ENCODE measurements at regions not wholly inside any gene's neighbourhood (a gene's known extent, or its start where the extent isn't known, plus 50 kb on each side); places are given as distances from the start of the nearest gene placed in this dataset.

- Histone ChIP-seq H3K9me2 (replicated peaks; ENCODE audit: control insufficient read depth, low read length) (no peaks in the 10 kb centered on the region), H3K4me3 (ENCODE audit: low read length) (no peak overlapping the region), H4K20me1 (ENCODE audit: control insufficient read depth, insufficient read depth, low read depth, low read length) (no peaks in the 10 kb centered on the region), H3F3A (ENCODE audit: control insufficient read depth, insufficient read depth) (no peaks in the 10 kb centered on the region), H3K4me2 (ENCODE audit: low read length) (no peak overlapping the region), H3K9me3 (ENCODE audit: control insufficient read depth, insufficient read depth, low read length) (peaks cover 12% of the 10 kb centered on the region; the same call in 1 of the 2 replicates), H3K27ac (ENCODE audit: low read depth, low read length) (no peak overlapping the region), H3K4me1 (ENCODE audit: control insufficient read depth, low read length) (no peaks in the 10 kb centered on the region), H3K36me3 (ENCODE audit: control insufficient read depth, low read length) (no peaks in the 10 kb centered on the region), H3K79me2 (ENCODE audit: control insufficient read depth, low read length) (no peaks in the 10 kb centered on the region), H3K27me3 (ENCODE audit: control insufficient read depth, low read length) (no peaks in the 10 kb centered on the region)
- TF ChIP-seq EZH2phosphoT487 (IDR thresholded peaks at IDR 0.05; ENCODE audit: borderline replicate concordance, low read length) = no peak
- no peak for TF ChIP-seq CTCF (IDR thresholded peaks at IDR 0.05; ENCODE audit: low read depth, low read length, poor library complexity, severe bottlenecking)
These were observed 212.5 kb upstream of the PPP2R2D start for GRCh38 chr10:131688304-131688703.

GRCh38 chr10:131689016-131689415, 211.8 kb upstream of the PPP2R2D start:
- H3K4me3 ChIP-seq (ENCODE audit: low read length) = no peak overlapping the region
- H3K79me2 ChIP-seq (ENCODE audit: control insufficient read depth, low read length) = no peaks in the 10 kb centered on the region
- H3K4me2 ChIP-seq (ENCODE audit: low read length) = no peak overlapping the region
- H3K27ac ChIP-seq (ENCODE audit: low read depth, low read length) = no peak overlapping the region
- no peaks in the 10 kb centered on the region for H3F3A ChIP-seq (ENCODE audit: control insufficient read depth, insufficient read depth)
- no peaks in the 10 kb centered on the region for H3K27me3 ChIP-seq (ENCODE audit: control insufficient read depth, low read length)
- TF ChIP-seq EZH2phosphoT487 (IDR thresholded peaks at IDR 0.05; ENCODE audit: borderline replicate concordance, low read length) = no peak
- no peak for TF ChIP-seq CTCF (IDR thresholded peaks at IDR 0.05; ENCODE audit: low read depth, low read length, poor library complexity, severe bottlenecking)
- no peaks in the 10 kb centered on the region for H4K20me1 ChIP-seq (ENCODE audit: control insufficient read depth, insufficient read depth, low read depth, low read length)
- H3K36me3 ChIP-seq (ENCODE audit: control insufficient read depth, low read length) = no peaks in the 10 kb centered on the region
- peaks cover 12% of the 10 kb centered on the region; the same call in 1 of the 2 replicates for H3K9me3 ChIP-seq (ENCODE audit: control insufficient read depth, insufficient read depth, low read length)
- H3K4me1 ChIP-seq (ENCODE audit: control insufficient read depth, low read length) = no peaks in the 10 kb centered on the region
- no peaks in the 10 kb centered on the region for H3K9me2 ChIP-seq (replicated peaks; ENCODE audit: control insufficient read depth, low read length)

GRCh38 chr10:131689486-131689885, 211.3 kb upstream of the PPP2R2D start:
- no peaks in the 10 kb centered on the region for H3K79me2 ChIP-seq (ENCODE audit: control insufficient read depth, low read length)
- H3K9me3 ChIP-seq (ENCODE audit: control insufficient read depth, insufficient read depth, low read length) = peaks cover 12% of the 10 kb centered on the region; the same call in 1 of the 2 replicates
- no peak overlapping the region for H3K4me3 ChIP-seq (ENCODE audit: low read length)
- H3K4me2 ChIP-seq (ENCODE audit: low read length) = no peak overlapping the region
- no peaks in the 10 kb centered on the region for H4K20me1 ChIP-seq (ENCODE audit: control insufficient read depth, insufficient read depth, low read depth, low read length)
- no peak for TF ChIP-seq EZH2phosphoT487 (IDR thresholded peaks at IDR 0.05; ENCODE audit: borderline replicate concordance, low read length)
- no peak for TF ChIP-seq CTCF (IDR thresholded peaks at IDR 0.05; ENCODE audit: low read depth, low read length, poor library complexity, severe bottlenecking)
- H3K27me3 ChIP-seq (ENCODE audit: control insufficient read depth, low read length) = no peaks in the 10 kb centered on the region
- no peaks in the 10 kb centered on the region for H3K4me1 ChIP-seq (ENCODE audit: control insufficient read depth, low read length)
- no peaks in the 10 kb centered on the region for H3K9me2 ChIP-seq (replicated peaks; ENCODE audit: control insufficient read depth, low read length)
- no peaks in the 10 kb centered on the region for H3F3A ChIP-seq (ENCODE audit: control insufficient read depth, insufficient read depth)
- no peak overlapping the region for H3K27ac ChIP-seq (ENCODE audit: low read depth, low read length)
- H3K36me3 ChIP-seq (ENCODE audit: control insufficient read depth, low read length) = no peaks in the 10 kb centered on the region

Measured in DOHH2 (cell line).